Tibial nerve (tissue), 4 donors: ENCODE measurements at regions not wholly inside any gene's neighbourhood (a gene's known extent, or its start where the extent isn't known, plus 50 kb on each side); places are given as distances from the start of the nearest gene placed in this dataset.

Source experiments
- DNase-seq, 2 donors: peaks; one replicate each; pipeline ENCODE4 v3.0.0-alpha.2; 2019; ENCODE audit warnings: low spot score in 2 of 2
- H3K27ac ChIP-seq, 4 donors: fragments of 200-600 bp; sonication (generic) in 3 of 4; one replicate each; pipeline ENCODE4 v1.5.1; 2017 to 2019; ENCODE audit warnings: mild to moderate bottlenecking in 1 of 4
- H3K27me3 ChIP-seq, 2 donors: fragments of 200-600 bp; sonication (generic) in 1 of 2; one replicate each; pipeline versions ENCODE4 v1.5.1 to v1.6.0; 2017 to 2019
- H3K36me3 ChIP-seq, 3 donors: fragments of 200-600 bp; sonication (generic); one replicate each; pipeline ENCODE4 v1.5.1; 2018 to 2019
- H3K4me1 ChIP-seq, 4 donors: fragments of 200-600 bp; sonication (generic) in 3 of 4; one replicate each; pipeline ENCODE4 v1.5.1; 2017 to 2019
- H3K4me3 ChIP-seq, 4 donors: fragments of 200-600 bp; sonication (generic) in 3 of 4; one replicate each; pipeline ENCODE4 v1.5.1; 2017 to 2019; ENCODE audit warnings: mild to moderate bottlenecking in 1 of 4, moderate library complexity in 1 of 4
- H3K9me3 ChIP-seq, 4 donors: fragments of 200-600 bp; sonication (generic) in 3 of 4; one replicate each; pipeline ENCODE4 v1.5.1; 2017 to 2019
- CTCF ChIP-seq, 5 experiments: fragments of 200-600 bp in 3 of 5; fragments of 450-650 bp in 2 of 5; sonication (generic) in 3 of 5; IDR thresholded peaks; one replicate each; pipeline ENCODE4 v1.5.1; 2016 to 2019; ENCODE audit warnings: antibody characterized with exemption in 5 of 5, mild to moderate bottlenecking in 3 of 5, moderate library complexity in 2 of 5
- EP300 ChIP-seq, 2 donors: sonication (generic); formaldehyde crosslinking; IDR thresholded peaks; one replicate each; pipeline ENCODE4 v1.6.1; 2017; ENCODE audit warnings: antibody characterized with exemption in 2 of 2, mild to moderate bottlenecking in 1 of 2
- POLR2A ChIP-seq, 2 donors: fragments of 450-650 bp; IDR thresholded peaks; one replicate each; pipeline ENCODE4 v1.6.1; 2017; ENCODE audit warnings: antibody characterized with exemption in 2 of 2, mild to moderate bottlenecking in 2 of 2, moderate library complexity in 2 of 2
- whole genome bisulfite sequencing, 2 donors: methylation state at CpG; one replicate each; pipeline ENCODE4 v1.1.5; 2018; 5-methylcytosine and 5-hydroxymethylcytosine counted together

- H3K9me3 ChIP-seq: no peaks in the 10 kb centered on the region
- H3K27ac ChIP-seq: no peak overlapping the region
Observed at GRCh38 chr10:90342480-90342879, 515.4 kb downstream of the HTR7 start.

DNA sequence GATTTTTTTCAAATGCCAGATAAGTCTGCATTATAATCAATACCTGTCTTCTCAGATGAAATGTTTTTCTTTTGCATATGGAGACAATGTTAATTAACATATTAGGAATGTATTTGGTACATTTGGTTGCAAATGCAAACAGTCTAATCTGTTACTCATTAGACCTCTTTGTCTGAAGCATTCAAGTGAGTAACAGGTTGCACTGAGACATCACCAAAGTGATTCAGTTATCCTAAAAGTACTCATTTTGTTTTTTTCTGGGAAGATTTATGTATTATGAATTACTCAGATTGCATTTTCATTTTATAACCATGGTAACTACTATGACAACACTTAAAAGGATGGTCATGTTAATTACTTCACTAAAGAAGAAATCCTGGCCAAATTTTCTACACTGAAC, 513.6 kb downstream of the HTR7 start:
- Histone ChIP-seq H3K9me3 (no peaks in the 10 kb centered on the region), H3K36me3 (no peaks in the 10 kb centered on the region), H3K4me1 (no peaks in the 10 kb centered on the region), H3K27ac (no peak overlapping the region), H3K4me3 (no peak overlapping the region), H3K27me3 (no peaks in the 10 kb centered on the region)
- no peak for DNase-seq
- TF ChIP-seq POLR2A (IDR thresholded peaks at IDR 0.05) (no peak), CTCF (IDR thresholded peaks at IDR 0.05) (no peak), EP300 (IDR thresholded peaks at IDR 0.05) (no peak)

More at GRCh38 chr10:90342480-90342879, 515.4 kb downstream of the HTR7 start:
- no peak for TF ChIP-seq POLR2A (IDR thresholded peaks at IDR 0.05)
- no peak for TF ChIP-seq CTCF (IDR thresholded peaks at IDR 0.05)
- no peak for TF ChIP-seq EP300 (IDR thresholded peaks at IDR 0.05)
- Histone ChIP-seq H3K4me1 (no peaks in the 10 kb centered on the region), H3K27me3 (no peaks in the 10 kb centered on the region), H3K36me3 (no peaks in the 10 kb centered on the region), H3K4me3 (no peak overlapping the region)
- DNase-seq: no peak

GRCh38 chr10:90347239-90347638, 510.6 kb downstream of the HTR7 start:
- no peaks in the 10 kb centered on the region for H3K27me3 ChIP-seq
- no peak for TF ChIP-seq EP300 (IDR thresholded peaks at IDR 0.05)
- TF ChIP-seq POLR2A (IDR thresholded peaks at IDR 0.05): no peak
- no peak for TF ChIP-seq CTCF (IDR thresholded peaks at IDR 0.05)
- no peaks in the 10 kb centered on the region for H3K4me1 ChIP-seq
- DNase-seq: no peak
- no peaks in the 10 kb centered on the region for H3K9me3 ChIP-seq
- WGBS, 2 donors: 77 to 79% methylated on average over 2 of the region's 2 CpGs
- H3K36me3 ChIP-seq: no peaks in the 10 kb centered on the region
- H3K4me3 ChIP-seq: no peak overlapping the region
- no peak overlapping the region for H3K27ac ChIP-seq

- Histone ChIP-seq H3K36me3 (no peaks in the 10 kb centered on the region), H3K27ac (no peak overlapping the region), H3K27me3 (no peaks in the 10 kb centered on the region), H3K9me3 (no peaks in the 10 kb centered on the region), H3K4me1 (no peaks in the 10 kb centered on the region), H3K4me3 (no peak overlapping the region)
- no peak for DNase-seq
- TF ChIP-seq CTCF (IDR thresholded peaks at IDR 0.05): no peak
- TF ChIP-seq EP300 (IDR thresholded peaks at IDR 0.05): no peak
- no peak for TF ChIP-seq POLR2A (IDR thresholded peaks at IDR 0.05)
- 92 to 97% methylated on average over 1 of the region's 1 CpG for WGBS, 2 donors
Observed at GRCh38 chr10:90350122-90350521, 507.7 kb downstream of the HTR7 start.

DNA sequence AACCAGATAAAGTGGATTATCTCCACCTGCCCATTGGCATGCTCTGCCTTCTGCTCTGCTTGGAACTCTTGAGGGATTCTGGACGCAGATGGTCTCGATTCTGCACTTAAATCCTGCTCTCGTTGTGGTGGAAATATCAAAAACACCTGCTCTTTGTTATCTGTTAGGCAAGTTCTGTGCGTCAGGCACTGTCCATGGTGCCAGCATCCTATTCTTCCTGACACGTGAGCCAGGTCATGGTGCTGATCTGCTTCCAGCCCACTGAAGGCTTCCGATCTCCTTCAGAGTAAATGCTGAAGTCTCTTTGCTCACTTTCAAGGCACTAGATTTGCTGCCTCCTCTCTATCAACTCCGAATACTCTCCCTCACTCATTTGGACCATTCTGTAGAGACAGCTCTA, 505.6 kb downstream of the HTR7 start:
- Histone ChIP-seq H3K27ac (no peak overlapping the region), H3K4me3 (no peak overlapping the region), H3K27me3 (no peaks in the 10 kb centered on the region), H3K4me1 (no peaks in the 10 kb centered on the region), H3K9me3 (no peaks in the 10 kb centered on the region), H3K36me3 (no peaks in the 10 kb centered on the region)
- WGBS, 2 donors: 53 to 78% methylated on average over 7 of the region's 7 CpGs
- DNase-seq: no peak
- TF ChIP-seq POLR2A (IDR thresholded peaks at IDR 0.05): no peak
- TF ChIP-seq EP300 (IDR thresholded peaks at IDR 0.05): no peak

- TF ChIP-seq CTCF (IDR thresholded peaks at IDR 0.05) (no peak), EP300 (IDR thresholded peaks at IDR 0.05) (no peak), POLR2A (IDR thresholded peaks at IDR 0.05) (no peak)
- Histone ChIP-seq H3K27me3 (no peaks in the 10 kb centered on the region), H3K27ac (no peak overlapping the region), H3K4me3 (no peak overlapping the region), H3K4me1 (no peaks in the 10 kb centered on the region), H3K9me3 (no peaks in the 10 kb centered on the region), H3K36me3 (no peaks in the 10 kb centered on the region)
- no peak for DNase-seq
- 76 to 79% methylated on average over 4 of the region's 4 CpGs for WGBS, 2 donors
Observed at GRCh38 chr10:90354914-90355313, 502.9 kb downstream of the HTR7 start.
